A673 (cell line): ENCODE measurements at regions not wholly inside any gene's neighbourhood (a gene's known extent, or its start where the extent isn't known, plus 50 kb on each side); places are given as distances from the start of the nearest gene placed in this dataset.

Experiments
- BruUV-seq: library from RNA; stranded (reverse); fragments of 400-500 nt; replicated peaks from 2 replicates; lab custom pipeline; 2021; lab: Mats Ljungman, UMichigan
- CTCF ChIA-PET: fragments of 300-600 bp; sonication (Branson Sonifier 250); formaldehyde crosslinking; loops from one replicate; lab custom pipeline; 2022; ENCODE audit warnings: antibody characterized with exemption; lab: Charles Lee
- POLR2A ChIA-PET: fragments of 300-600 bp; sonication (Branson Sonifier 250); formaldehyde crosslinking; loops from one replicate; lab custom pipeline; 2022; ENCODE audit warnings: antibody characterized with exemption; ENCODE audit not compliant: low non-redundant PET; lab: Charles Lee
- DNase-seq: peaks from one replicate; pipeline ENCODE4 v3.0.0-alpha.2; 2015; ENCODE audit warnings: low spot score
- H3K27ac ChIP-seq: fragments of 200-600 bp; sonication (generic); 2 replicates; pipeline ENCODE4 v1.5.1; 2016; ENCODE audit warnings: mixed run types, low read depth, mild to moderate bottlenecking, mixed read lengths, antibody characterized with exemption, low read length; ENCODE audit not compliant: poor library complexity, severe bottlenecking
- H3K27me3 ChIP-seq: fragments of 200-600 bp; sonication (generic); replicated peaks from 2 replicates; pipeline ENCODE4 v1.6.1; 2017; ENCODE audit warnings: mixed run types, low read depth, mild to moderate bottlenecking, mixed read lengths, antibody characterized with exemption, low read length; ENCODE audit not compliant: insufficient read depth, poor library complexity
- H3K36me3 ChIP-seq: fragments of 200-600 bp; sonication (generic); 2 replicates; pipeline ENCODE4 v1.6.1; 2016; ENCODE audit warnings: mixed run types, mild to moderate bottlenecking, mixed read lengths, antibody characterized with exemption, low read length; ENCODE audit not compliant: insufficient read depth, poor library complexity, severe bottlenecking
- H3K4me1 ChIP-seq: fragments of 200-600 bp; sonication (generic); 2 replicates; pipeline ENCODE4 v1.6.1; 2017; ENCODE audit warnings: mixed run types, mild to moderate bottlenecking, mixed read lengths, antibody characterized with exemption, low read length; ENCODE audit not compliant: insufficient read depth, poor library complexity, severe bottlenecking
- H3K4me3 ChIP-seq: fragments of 200-600 bp; sonication (generic); 2 replicates; pipeline ENCODE4 v1.5.1; 2016; ENCODE audit warnings: low read depth, mixed run types, mild to moderate bottlenecking, mixed read lengths, low read length; ENCODE audit not compliant: poor library complexity, severe bottlenecking
- H3K9me3 ChIP-seq: fragments of 200-600 bp; sonication (generic); 2 replicates; pipeline ENCODE4 v1.6.1; 2016; ENCODE audit warnings: mixed run types, low read depth, mild to moderate bottlenecking, mixed read lengths, antibody characterized with exemption, low read length; ENCODE audit not compliant: poor library complexity, severe bottlenecking
- CTCF ChIP-seq: fragments of 300-800, 200-600 bp; sonication (generic); conservative IDR thresholded peaks from 2 replicates; pipeline ENCODE4 v1.5.1; 2017; ENCODE audit warnings: low read depth, mild to moderate bottlenecking, antibody characterized with exemption, low read length, moderate library complexity, mixed read lengths
- EZH2 ChIP-seq: fragments of 200-600 bp; sonication (generic); IDR thresholded peaks from 2 replicates; pipeline ENCODE4 v1.6.1; 2017; ENCODE audit warnings: borderline replicate concordance, low read depth, mild to moderate bottlenecking, mixed read lengths, antibody characterized with exemption, low read length; ENCODE audit not compliant: poor library complexity, severe bottlenecking
- intact Hi-C: fragments of 100-400 bp; cut with micrococcal nuclease; formaldehyde crosslinking; loops from one replicate; pipeline ENCODE4 v1.10.0; 2022; ENCODE audit not compliant: unreplicated experiment

GRCh38 chr13:62126400-62126799 is 710.8 kb upstream of the PCDH20 start:
- DNase-seq, result no peak
- ChIA-PET POLR2A (no interaction called here), CTCF (no interaction called here)
- no peaks in the 10 kb centered on the region for H3K27me3 ChIP-seq
- H3K9me3 ChIP-seq, result no peaks in the 10 kb centered on the region
- no peak overlapping the region for H3K27ac ChIP-seq
- H3K36me3 ChIP-seq, result no peaks in the 10 kb centered on the region
- TF ChIP-seq CTCF (no peak), EZH2 (no peak)
- no peak overlapping the region for H3K4me3 ChIP-seq
- no TSS peak for BruUV-seq
- no peaks in the 10 kb centered on the region for H3K4me1 ChIP-seq
- intact Hi-C loops, result no loop called here

GRCh38 chr13:62125451-62125850 is 709.8 kb upstream of the PCDH20 start:
- intact Hi-C loops, result no loop called here
- CTCF ChIA-PET, result no interaction called here
- no peak for TF ChIP-seq EZH2
- no peak for TF ChIP-seq CTCF
- Histone ChIP-seq H3K36me3 (no peaks in the 10 kb centered on the region), H3K27me3 (no peaks in the 10 kb centered on the region), H3K27ac (no peak overlapping the region), H3K4me1 (no peaks in the 10 kb centered on the region), H3K9me3 (no peaks in the 10 kb centered on the region), H3K4me3 (no peak overlapping the region)
- BruUV-seq, result no TSS peak
- no peak for DNase-seq
- POLR2A ChIA-PET, result no interaction called here

DNA sequence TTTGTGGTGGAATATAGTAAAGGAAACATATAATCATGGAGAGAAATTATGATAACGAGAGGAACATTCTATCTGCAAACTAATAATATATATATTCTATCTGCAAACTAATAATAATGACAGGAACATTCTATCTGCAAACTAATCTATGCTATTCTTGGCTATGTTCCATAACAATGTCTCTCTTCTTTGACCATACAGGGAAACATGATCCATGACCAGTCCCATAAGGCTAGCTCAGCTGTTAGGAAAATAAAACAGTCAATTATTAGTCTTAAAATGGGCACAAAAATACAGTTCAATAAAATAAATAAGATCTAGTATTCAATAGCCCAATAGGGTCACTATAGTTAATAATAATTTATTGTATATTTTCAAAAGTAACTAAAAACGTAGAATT is 707.8 kb upstream of the PCDH20 start:
- POLR2A ChIA-PET, result no interaction called here
- intact Hi-C loops, result no loop called here

More for the DNA sequence above, 707.8 kb upstream of the PCDH20 start:
- H3K36me3 ChIP-seq, result no peaks in the 10 kb centered on the region
- H3K27ac ChIP-seq, result no peak overlapping the region
- no peaks in the 10 kb centered on the region for H3K4me1 ChIP-seq
- CTCF ChIA-PET, result no interaction called here
- no peaks in the 10 kb centered on the region for H3K27me3 ChIP-seq
- BruUV-seq, result no TSS peak
- TF ChIP-seq CTCF, result no peak
- no peak for TF ChIP-seq EZH2
- H3K9me3 ChIP-seq, result no peaks in the 10 kb centered on the region
- DNase-seq, result no peak
- no peak overlapping the region for H3K4me3 ChIP-seq
